Muscle of leg (tissue), 3 donors: ENCODE measurements at regions not wholly inside any gene's neighbourhood (a gene's known extent, or its start where the extent isn't known, plus 50 kb on each side); places are given as distances from the start of the nearest gene placed in this dataset.

Experiments
- DNase-seq: peaks from one replicate; pipeline ENCODE4 v3.0.0; 2013
- H3K27ac ChIP-seq: one replicate; pipeline ENCODE4 v1.5.1; 2013; ENCODE audit warnings: mild to moderate bottlenecking, low read length, control low read depth
- H3K27me3 ChIP-seq: one replicate; pipeline ENCODE4 v1.6.1; 2013; ENCODE audit warnings: low read length; ENCODE audit not compliant: control insufficient read depth, insufficient read depth
- H3K36me3 ChIP-seq: one replicate; pipeline ENCODE4 v1.6.1; 2013; ENCODE audit warnings: low read length; ENCODE audit not compliant: control insufficient read depth, insufficient read depth
- H3K4me1 ChIP-seq: one replicate; pipeline ENCODE4 v1.6.1; 2013; ENCODE audit warnings: low read length; ENCODE audit not compliant: control insufficient read depth, insufficient read depth
- H3K4me3 ChIP-seq: one replicate; pipeline ENCODE4 v1.5.1; 2013; ENCODE audit warnings: low read length, control low read depth
- H3K9me3 ChIP-seq: replicated peaks from 2 replicates; pipeline ENCODE4 v1.6.1; 2013; ENCODE audit warnings: low read depth, low read length; ENCODE audit not compliant: control insufficient read depth
- WGBS: methylation state at CpG from one replicate; pipeline ENCODE4 v1.1.5; 2013; ENCODE audit warnings: missing lambda C conversion rate; ENCODE audit not compliant: insufficient coverage; 5-methylcytosine and 5-hydroxymethylcytosine counted together

GRCh38 chr13:32960626-32961025 lies 55.6 kb upstream of the KL start:
- H3K4me3 ChIP-seq, result no peak overlapping the region
- H3K4me1 ChIP-seq, result peaks cover 15% of the 10 kb centered on the region
- no peaks in the 10 kb centered on the region for H3K9me3 ChIP-seq
- H3K36me3 ChIP-seq, result no peaks in the 10 kb centered on the region
- WGBS, result 37% methylated on average over 2 of the region's 4 CpGs
- peak; percentile 65 for DNase-seq
- H3K27ac ChIP-seq, result peak overlapping the region; percentile 17
- H3K27me3 ChIP-seq, result no peaks in the 10 kb centered on the region

GRCh38 chr13:32961724-32962123 lies 54.5 kb upstream of the KL start:
- DNase-seq, result no peak
- no peaks in the 10 kb centered on the region for H3K27me3 ChIP-seq
- H3K4me3 ChIP-seq, result no peak overlapping the region
- H3K4me1 ChIP-seq, result peaks cover 15% of the 10 kb centered on the region
- H3K36me3 ChIP-seq, result no peaks in the 10 kb centered on the region
- WGBS, result no CpG with 5 or more reads among the region's 1 CpG
- no peak overlapping the region for H3K27ac ChIP-seq
- H3K9me3 ChIP-seq, result no peaks in the 10 kb centered on the region

GRCh38 chr13:32962342-32962741 lies 53.9 kb upstream of the KL start:
- H3K4me1 ChIP-seq, result peaks cover 15% of the 10 kb centered on the region
- 71% methylated on average over 2 of the region's 2 CpGs for WGBS
- H3K36me3 ChIP-seq, result no peaks in the 10 kb centered on the region
- H3K9me3 ChIP-seq, result no peaks in the 10 kb centered on the region
- H3K27me3 ChIP-seq, result no peaks in the 10 kb centered on the region
- DNase-seq, result no peak
- H3K4me3 ChIP-seq, result no peak overlapping the region
- no peak overlapping the region for H3K27ac ChIP-seq

- no peak for DNase-seq
- Histone ChIP-seq H3K4me3 (no peak overlapping the region), H3K27me3 (no peaks in the 10 kb centered on the region), H3K36me3 (no peaks in the 10 kb centered on the region), H3K4me1 (peaks cover 10% of the 10 kb centered on the region), H3K9me3 (no peaks in the 10 kb centered on the region), H3K27ac (no peak overlapping the region)
- 80% methylated on average over 1 of the region's 2 CpGs for WGBS
Observed at GRCh38 chr13:32964987-32965386, 51.2 kb upstream of the KL start.
